Peyer's patch (tissue), 4 donors: ENCODE measurements at regions not wholly inside any gene's neighbourhood (a gene's known extent, or its start where the extent isn't known, plus 50 kb on each side); places are given as distances from the start of the nearest gene placed in this dataset.

Experiments used
- POLR2A ChIP-seq, 2 donors: fragments of 450-650 bp; IDR thresholded peaks; one replicate each; pipeline ENCODE4 v1.5.1; 2017; ENCODE audit warnings: antibody characterized with exemption in 2 of 2, mild to moderate bottlenecking in 2 of 2, moderate library complexity in 2 of 2
- TF ChIP-seq, protein P1 (sequence below), 6 experiments: fragments of 450-650 bp in 4 of 6; fragments of 200-600 bp in 2 of 6; sonication (generic) in 1 of 6; IDR thresholded peaks; one replicate each; pipeline ENCODE4 v1.5.1; 2017 to 2019; ENCODE audit warnings: antibody characterized with exemption in 6 of 6, mild to moderate bottlenecking in 3 of 6, moderate library complexity in 1 of 6

DNA sequence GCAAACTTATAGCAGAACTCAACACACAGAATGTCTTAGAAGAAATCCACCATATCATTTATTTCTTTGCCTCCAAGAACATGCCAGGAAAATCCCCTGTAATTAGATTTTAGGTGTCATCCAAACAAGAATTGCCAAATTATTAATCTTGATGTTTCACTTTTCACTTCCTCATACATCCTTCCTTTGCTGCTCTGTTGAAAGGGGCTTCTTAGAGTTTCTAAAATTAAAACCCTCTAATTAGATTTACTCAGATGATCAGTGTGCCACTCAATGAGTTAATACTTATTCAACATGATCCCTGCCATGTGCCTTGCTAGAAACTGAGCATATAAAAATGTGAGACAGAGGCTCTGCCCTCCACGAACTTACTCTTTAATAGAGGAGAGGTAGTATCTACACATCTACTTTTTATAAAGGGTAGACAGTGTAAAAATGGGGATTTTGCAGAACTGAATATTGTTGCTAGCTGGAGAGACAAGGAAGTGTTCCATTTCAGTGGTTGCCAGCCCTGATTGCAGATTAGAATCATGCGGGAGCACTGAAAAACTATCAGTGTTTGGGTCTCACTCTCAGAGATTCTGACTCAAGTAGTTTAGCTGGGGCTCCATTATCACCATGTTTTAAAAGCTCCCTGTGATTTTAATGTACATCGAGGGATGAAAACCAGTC, 498.4 kb downstream of the TLE4 start:
- TF ChIP-seq, protein P1, sequence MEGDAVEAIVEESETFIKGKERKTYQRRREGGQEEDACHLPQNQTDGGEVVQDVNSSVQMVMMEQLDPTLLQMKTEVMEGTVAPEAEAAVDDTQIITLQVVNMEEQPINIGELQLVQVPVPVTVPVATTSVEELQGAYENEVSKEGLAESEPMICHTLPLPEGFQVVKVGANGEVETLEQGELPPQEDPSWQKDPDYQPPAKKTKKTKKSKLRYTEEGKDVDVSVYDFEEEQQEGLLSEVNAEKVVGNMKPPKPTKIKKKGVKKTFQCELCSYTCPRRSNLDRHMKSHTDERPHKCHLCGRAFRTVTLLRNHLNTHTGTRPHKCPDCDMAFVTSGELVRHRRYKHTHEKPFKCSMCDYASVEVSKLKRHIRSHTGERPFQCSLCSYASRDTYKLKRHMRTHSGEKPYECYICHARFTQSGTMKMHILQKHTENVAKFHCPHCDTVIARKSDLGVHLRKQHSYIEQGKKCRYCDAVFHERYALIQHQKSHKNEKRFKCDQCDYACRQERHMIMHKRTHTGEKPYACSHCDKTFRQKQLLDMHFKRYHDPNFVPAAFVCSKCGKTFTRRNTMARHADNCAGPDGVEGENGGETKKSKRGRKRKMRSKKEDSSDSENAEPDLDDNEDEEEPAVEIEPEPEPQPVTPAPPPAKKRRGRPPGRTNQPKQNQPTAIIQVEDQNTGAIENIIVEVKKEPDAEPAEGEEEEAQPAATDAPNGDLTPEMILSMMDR (IDR thresholded peaks at IDR 0.05), result no peak
- TF ChIP-seq POLR2A (IDR thresholded peaks at IDR 0.05), result no peak
